Mucosa of gallbladder (tissue), 1 donor: ENCODE measurements at regions not wholly inside any gene's neighbourhood (a gene's known extent, or its start where the extent isn't known, plus 50 kb on each side); places are given as distances from the start of the nearest gene placed in this dataset.
"Not testable (repeated sequence)": the region's sequence is repeated elsewhere in the genome, so short reads cannot be mapped to it uniquely, and the experiment has no call there.

ENCODE experiments used
- DNase-seq: peaks from one replicate; pipeline ENCODE4 v3.0.0-alpha.2; 2020; ENCODE audit warnings: low spot score
- donor health status: DM: no; HTN: no; CAD: no.

GRCh38 chr3:198147213-198147612 is 187.2 kb downstream of the LMLN start:
- DNase-seq, result not testable (repeated sequence)

GRCh38 chr3:198147993-198148392 is 188.0 kb downstream of the LMLN start:
- not testable (repeated sequence) for DNase-seq

- DNase-seq, result not testable (repeated sequence)
Measured at GRCh38 chr3:198149904-198150303, 189.9 kb downstream of the LMLN start.

- DNase-seq, result not testable (repeated sequence)
Measured at GRCh38 chr3:198151867-198152266, 191.8 kb downstream of the LMLN start.

- DNase-seq, result not testable (repeated sequence)
Measured at GRCh38 chr3:198155771-198156170, 195.8 kb downstream of the LMLN start.

- not testable (repeated sequence) for DNase-seq
Measured at GRCh38 chr3:198157231-198157868, 197.3 kb downstream of the LMLN start.

GRCh38 chr3:198158007-198158406 is 198.0 kb downstream of the LMLN start:
- DNase-seq, result not testable (repeated sequence)

- peak; percentile 60 for DNase-seq
Measured at GRCh38 chr3:198167339-198168039, 207.5 kb downstream of the LMLN start.

- DNase-seq, result not testable (repeated sequence)
Measured at GRCh38 chr3:198170781-198171180, 210.8 kb downstream of the LMLN start.

GRCh38 chr3:198173080-198173479 is 213.1 kb downstream of the LMLN start:
- DNase-seq, result not testable (repeated sequence)

GRCh38 chr3:198173929-198174574 is 214.0 kb downstream of the LMLN start:
- DNase-seq, result not testable (repeated sequence)
